ENCODE measurements at regions not wholly inside any gene's neighbourhood (a gene's known extent, or its start where the extent isn't known, plus 50 kb on each side); places are given as distances from the start of the nearest gene placed in this dataset.

GRCh38 chr3:25277503-25277902 is 150.6 kb upstream of the RARB start:
- TF ChIP-seq CTCF (conservative IDR thresholded peaks at IDR 0.05) (no peak), ZFX (IDR thresholded peaks at IDR 0.05) (no peak)
- H3K27ac ChIP-seq: no peak overlapping the region

- TF ChIP-seq CTCF (conservative IDR thresholded peaks at IDR 0.05) (no peak), ZFX (IDR thresholded peaks at IDR 0.05) (no peak)
- H3K27ac ChIP-seq: no peak overlapping the region
Observed at GRCh38 chr3:25281041-25281731, 146.9 kb upstream of the RARB start.

GRCh38 chr3:25281732-25282126 is 146.3 kb upstream of the RARB start:
- no peak overlapping the region for H3K27ac ChIP-seq
- TF ChIP-seq CTCF (conservative IDR thresholded peaks at IDR 0.05) (no peak), ZFX (IDR thresholded peaks at IDR 0.05) (no peak)

GRCh38 chr3:25283613-25284012 is 144.4 kb upstream of the RARB start:
- TF ChIP-seq ZFX (IDR thresholded peaks at IDR 0.05) (no peak), CTCF (conservative IDR thresholded peaks at IDR 0.05) (no peak)

GRCh38 chr3:25284249-25284648 is 143.8 kb upstream of the RARB start:
- TF ChIP-seq CTCF (conservative IDR thresholded peaks at IDR 0.05) (no peak), ZFX (IDR thresholded peaks at IDR 0.05) (no peak)

More at GRCh38 chr3:25283613-25284012, 144.4 kb upstream of the RARB start:
- H3K27ac ChIP-seq: no peak overlapping the region

GRCh38 chr3:25287291-25287884 is 140.7 kb upstream of the RARB start:
- H3K27ac ChIP-seq: no peak overlapping the region
- no peak for TF ChIP-seq ZFX (IDR thresholded peaks at IDR 0.05)
- TF ChIP-seq CTCF (conservative IDR thresholded peaks at IDR 0.05): no peak

More at GRCh38 chr3:25284249-25284648, 143.8 kb upstream of the RARB start:
- H3K27ac ChIP-seq: no peak overlapping the region

GRCh38 chr3:25288413-25288812 is 139.7 kb upstream of the RARB start:
- TF ChIP-seq ZFX (IDR thresholded peaks at IDR 0.05) (no peak), CTCF (conservative IDR thresholded peaks at IDR 0.05) (no peak)
- H3K27ac ChIP-seq: no peak overlapping the region

All from C4-2B (cell line).